ENCODE measurements at regions not wholly inside any gene's neighbourhood (a gene's known extent, or its start where the extent isn't known, plus 50 kb on each side); places are given as distances from the start of the nearest gene placed in this dataset.

- no peak for DNase-seq
Observed at GRCh38 chr15:57824186-57824585, 117.7 kb downstream of the POLR2M start.

DNA sequence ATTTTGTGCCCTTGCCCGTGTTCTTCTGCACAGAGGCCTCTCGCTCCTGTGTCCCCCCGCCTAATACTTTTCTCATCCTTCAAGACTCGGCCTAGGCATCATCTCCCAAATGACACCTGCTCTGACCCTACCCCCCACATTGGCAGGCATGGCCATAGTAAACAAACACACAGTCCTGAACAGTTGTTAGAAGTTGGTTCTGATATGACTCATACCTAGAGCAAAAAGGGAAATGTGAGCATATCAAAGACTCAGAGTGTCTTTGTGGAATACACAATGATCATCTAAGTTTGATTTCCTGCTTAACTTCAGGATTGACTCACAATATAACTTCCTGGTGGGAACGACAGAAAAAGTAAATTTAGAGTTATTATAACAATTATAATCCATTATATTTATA lies 120.5 kb downstream of the POLR2M start:
- DNase-seq: no peak

GRCh38 chr15:57827971-57828370 lies 121.5 kb downstream of the POLR2M start:
- DNase-seq: no peak

DNA sequence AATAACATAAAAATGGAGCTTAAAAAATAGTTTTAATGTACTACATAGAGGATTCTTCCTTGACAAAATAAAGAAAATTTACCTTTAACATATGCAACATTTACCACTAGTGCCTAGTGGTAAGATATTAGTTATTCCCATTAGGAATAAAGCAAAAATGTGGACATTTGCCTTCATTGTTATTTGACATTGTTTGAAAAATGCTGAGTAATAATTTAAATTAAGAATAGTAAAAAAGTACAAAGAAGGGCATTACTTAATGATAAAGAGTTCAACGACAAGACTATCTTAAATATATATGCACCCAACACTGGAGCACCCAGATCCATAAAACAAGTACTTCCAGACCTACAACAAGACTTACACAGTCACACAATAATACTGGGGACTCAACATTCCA lies 125.7 kb downstream of the POLR2M start:
- DNase-seq: no peak

- DNase-seq: no peak
Observed at GRCh38 chr15:57835119-57835518, 128.6 kb downstream of the POLR2M start.

DNA sequence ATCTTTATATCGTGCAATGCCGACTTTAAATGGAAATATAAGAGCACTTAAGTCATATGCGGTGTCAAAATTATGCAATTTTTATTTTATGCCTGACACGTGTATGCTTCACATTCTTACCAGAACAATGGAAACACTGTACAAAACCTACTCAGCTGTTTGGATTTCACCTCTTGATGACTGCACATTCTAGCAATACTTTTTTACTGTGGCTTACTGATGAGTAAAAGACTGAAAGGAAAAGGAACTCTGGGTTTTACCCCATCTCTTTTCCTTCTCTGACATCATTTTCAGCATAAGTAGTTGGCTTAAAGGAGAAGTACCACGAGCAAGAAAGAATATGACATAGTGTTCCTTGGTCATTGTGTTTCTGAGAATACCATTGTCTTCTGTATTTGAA lies 142.8 kb downstream of the POLR2M start:
- DNase-seq: no peak

GRCh38 chr15:57854531-57854930 lies 148.0 kb downstream of the POLR2M start:
- no peak for DNase-seq

DNA sequence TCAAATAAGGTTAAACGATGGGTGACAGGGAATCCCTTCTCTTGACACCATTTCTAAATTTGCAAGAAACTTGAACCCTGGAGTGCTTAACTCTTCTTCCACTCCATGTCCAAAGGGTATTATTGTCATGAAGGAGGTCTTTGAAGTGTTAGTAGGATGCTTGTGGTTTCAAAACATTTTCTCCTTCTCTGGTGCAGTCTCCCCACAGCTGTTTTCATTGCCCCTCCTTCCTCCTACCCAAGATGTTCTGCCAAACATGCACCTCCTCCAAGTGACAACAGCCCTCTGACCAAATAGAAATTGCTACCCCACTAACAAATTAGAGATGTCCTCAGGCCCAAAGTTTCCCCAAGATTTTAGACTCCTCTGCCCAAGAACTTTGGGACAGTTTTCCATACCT lies 151.4 kb downstream of the POLR2M start:
- DNase-seq: no peak

GRCh38 chr15:57859130-57859685 lies 152.7 kb downstream of the POLR2M start:
- DNase-seq: no peak

GRCh38 chr15:57861034-57861638 lies 154.6 kb downstream of the POLR2M start:
- DNase-seq: no peak

- no peak for DNase-seq
Observed at GRCh38 chr15:57861815-57862586, 155.5 kb downstream of the POLR2M start.

GRCh38 chr15:57862761-57863160 lies 156.2 kb downstream of the POLR2M start:
- no peak for DNase-seq

GRCh38 chr15:57865294-57865693 lies 158.8 kb downstream of the POLR2M start:
- no peak for DNase-seq

DNA sequence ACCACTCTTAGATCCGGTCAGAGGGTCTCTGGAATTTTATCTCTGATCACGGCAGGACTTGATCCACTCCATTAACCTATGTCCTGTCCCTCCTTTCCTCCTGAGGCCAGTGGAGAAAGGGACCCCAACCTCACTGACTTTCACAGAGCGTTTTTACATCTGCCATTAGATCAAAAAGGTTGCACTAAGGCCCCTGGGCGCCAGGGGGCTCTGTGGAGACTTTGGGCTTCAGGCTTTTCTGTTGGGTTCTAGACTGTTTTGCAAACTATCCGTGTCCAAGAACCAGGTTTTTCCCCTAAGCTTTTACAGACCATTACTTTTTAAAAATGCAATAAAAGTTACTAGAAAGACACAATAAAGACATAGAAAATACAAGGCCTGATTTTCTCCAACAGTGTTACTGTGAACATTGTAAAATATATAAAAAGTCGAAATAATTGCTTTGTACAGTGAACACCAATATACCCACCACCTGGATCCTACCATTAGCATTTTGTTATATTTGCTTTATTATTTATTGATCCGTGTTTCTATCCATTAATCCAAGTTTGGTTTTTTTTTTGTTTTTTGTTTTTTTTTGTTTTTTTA lies 159.7 kb downstream of the POLR2M start:
- DNase-seq: peak; percentile 43

DNA sequence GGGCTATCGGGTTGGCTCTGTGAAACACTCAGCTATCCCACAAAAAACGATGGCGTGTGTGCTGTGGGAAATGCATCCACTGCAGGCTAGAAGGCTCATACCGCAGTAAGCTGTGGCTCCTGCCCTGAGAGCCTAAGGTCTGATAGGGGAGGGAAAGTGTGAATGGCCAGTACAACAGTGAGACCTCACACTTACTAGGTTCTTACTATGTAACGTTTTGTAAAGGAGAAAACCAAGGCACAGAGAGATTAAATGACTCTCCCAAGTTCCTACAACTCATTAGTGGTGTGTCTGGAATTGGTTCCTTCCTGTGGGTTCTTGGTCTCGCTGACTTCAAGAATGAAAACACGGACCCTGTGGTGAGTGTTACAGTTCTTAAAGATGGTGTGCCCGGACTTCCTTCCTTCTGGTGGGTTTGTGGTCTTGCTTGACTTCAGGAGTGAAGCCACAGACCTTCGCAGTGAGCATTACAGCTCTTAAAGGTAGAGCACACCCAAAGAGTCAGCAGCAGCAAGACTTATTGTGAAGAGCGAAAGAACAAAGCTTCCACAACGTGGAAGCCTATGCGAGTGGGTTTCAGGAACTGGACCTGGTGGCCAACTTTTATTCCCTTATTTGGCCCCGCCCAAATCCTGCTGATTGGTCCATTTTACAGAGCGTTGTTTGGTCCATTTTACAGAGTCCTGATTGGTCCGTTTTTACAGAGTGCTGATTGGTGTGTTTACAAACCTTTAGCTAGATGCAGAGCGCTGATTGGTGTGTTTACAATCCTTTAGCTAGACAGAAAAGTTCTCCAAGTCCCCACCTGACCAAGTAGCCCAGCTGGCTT lies 161.7 kb downstream of the POLR2M start:
- DNase-seq: no peak

DNA sequence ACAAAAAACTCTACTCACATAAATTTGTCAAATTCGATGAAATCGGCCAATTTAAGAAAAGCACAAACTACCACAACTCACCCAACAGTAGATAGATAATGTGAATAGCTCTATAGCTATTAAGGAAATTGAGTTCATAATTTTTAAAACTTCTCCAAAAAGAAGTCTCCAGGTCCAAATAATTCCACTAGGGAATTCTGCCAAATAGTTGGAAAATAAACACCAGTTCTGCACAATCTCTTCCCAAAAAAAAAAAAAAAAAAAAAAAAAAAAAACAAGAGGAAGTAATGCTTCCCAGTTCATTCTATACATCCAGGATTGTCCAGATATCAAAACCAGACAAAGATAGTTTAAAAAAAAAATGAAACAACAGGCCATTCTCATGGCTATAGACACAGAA lies 164.2 kb downstream of the POLR2M start:
- no peak for DNase-seq

DNA sequence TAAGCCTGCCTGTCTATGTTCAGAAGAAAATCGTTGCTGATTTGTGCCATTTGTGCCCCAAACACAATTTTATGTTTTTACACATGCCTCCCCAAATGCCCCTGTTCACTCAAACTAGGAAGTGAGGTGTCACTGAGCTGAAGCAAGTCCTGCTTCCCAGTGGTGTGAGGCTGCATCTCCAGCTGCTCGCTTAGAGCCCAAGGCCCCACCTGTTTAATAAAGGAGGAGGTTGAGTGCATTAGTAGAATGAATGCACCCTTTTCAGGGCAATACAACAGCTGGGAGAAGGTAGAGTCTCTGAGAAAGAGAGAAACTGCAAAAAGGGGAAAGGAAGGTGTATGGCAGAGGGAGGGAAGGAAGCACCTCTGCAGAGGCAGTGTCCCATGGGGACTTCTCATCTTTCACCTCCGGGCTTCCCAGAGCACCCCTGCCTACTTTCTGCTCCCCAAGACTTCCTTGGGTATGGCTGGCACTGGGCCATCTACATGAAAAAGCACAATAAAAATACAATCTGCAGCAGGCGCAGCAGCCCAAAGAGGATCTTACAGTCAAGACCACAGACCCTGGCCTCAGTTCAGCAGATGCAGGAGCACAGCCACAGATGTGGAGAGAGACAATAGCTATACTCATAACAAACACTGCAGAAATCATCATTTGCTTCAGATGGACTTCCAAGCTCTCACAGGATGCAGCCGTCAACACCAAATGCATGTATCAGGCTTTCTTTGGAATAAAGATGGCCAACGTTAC lies 165.9 kb downstream of the POLR2M start:
- no peak for DNase-seq

DNA sequence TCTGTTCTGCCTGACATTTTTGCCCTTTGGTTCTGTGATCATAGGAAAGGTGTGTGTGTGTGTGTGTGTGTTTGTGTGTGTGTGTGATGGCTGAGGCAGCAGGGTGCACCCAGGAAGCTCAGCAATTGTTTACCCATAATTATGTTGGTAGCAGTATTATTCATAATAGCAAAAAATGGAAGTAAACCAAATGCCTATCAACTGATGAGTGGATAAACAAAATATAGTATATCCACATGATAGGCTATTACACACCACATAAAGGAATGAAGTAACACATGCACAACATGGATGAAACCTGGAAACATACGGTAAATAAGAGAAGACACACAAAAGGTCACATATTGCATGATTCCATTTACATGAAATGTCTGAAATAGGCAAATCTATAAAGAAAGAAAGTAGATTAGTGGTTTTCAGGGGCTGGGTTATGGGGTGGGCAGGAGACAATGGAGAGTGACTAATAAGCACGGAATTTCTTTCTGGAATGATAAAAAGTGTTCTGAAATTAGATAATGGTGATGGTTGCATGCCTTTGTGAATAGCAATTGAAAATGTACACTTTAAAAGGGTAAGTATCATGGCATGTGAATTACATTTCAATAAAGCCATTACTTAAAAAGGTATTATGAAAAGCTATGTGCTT lies 167.2 kb downstream of the POLR2M start:
- no peak for DNase-seq

- DNase-seq: no peak
Observed at GRCh38 chr15:57875347-57875746, 168.8 kb downstream of the POLR2M start.

GRCh38 chr15:57878573-57878972 lies 172.1 kb downstream of the POLR2M start:
- DNase-seq: no peak

GRCh38 chr15:57881361-57881760 lies 174.8 kb downstream of the POLR2M start:
- DNase-seq: no peak

GRCh38 chr15:57881972-57882371 lies 175.5 kb downstream of the POLR2M start:
- DNase-seq: no peak

All from stimulated activated CD4-positive, alpha-beta T cell treated with anti-CD3 and anti-CD28 coated beads, Interleukin-12 subunit alpha, Interleukin-12 subunit beta, amount 100 ng/mL, for 4 hours (primary cell).